Stimulated activated naive CD8-positive, alpha-beta T cell treated with anti-CD3 and anti-CD28 coated beads, Interleukin-15, amount 100 ng/mL, for 72 hours (primary cell): ENCODE measurements at regions not wholly inside any gene's neighbourhood (a gene's known extent, or its start where the extent isn't known, plus 50 kb on each side); places are given as distances from the start of the nearest gene placed in this dataset.

Source experiments
- ATAC-seq: fragments of 150-1000 bp; cut with Tn5 transposase; 2 replicates; pipeline ENCODE4 v1.10.0; 2021; ENCODE audit warnings: mild to moderate bottlenecking, moderate library complexity
- DNase-seq, 2 donors: peaks; one replicate each; pipeline ENCODE4 v3.0.0; 2021 to 2022
- H3K27ac Mint-ChIP-seq, 2 donors: one replicate each; pipeline ENCODE4 v1.8.0; 2022; ENCODE audit warnings: mild to moderate bottlenecking in 2 of 2, mixed read lengths in 2 of 2, moderate library complexity in 2 of 2
- H3K27me3 Mint-ChIP-seq: one replicate; pipeline ENCODE4 v1.8.0; 2022; ENCODE audit warnings: mixed read lengths
- H3K4me1 Mint-ChIP-seq: one replicate; pipeline ENCODE4 v1.8.0; 2022; ENCODE audit warnings: mild to moderate bottlenecking, mixed read lengths
- H3K4me3 Mint-ChIP-seq, 2 donors: one replicate each; pipeline ENCODE4 v1.8.0; 2022; ENCODE audit warnings: mild to moderate bottlenecking in 2 of 2, mixed read lengths in 2 of 2, moderate library complexity in 1 of 2
- H3K9me3 Mint-ChIP-seq, 2 donors: one replicate each; pipeline ENCODE4 v1.8.0; 2022; ENCODE audit warnings: mixed read lengths in 2 of 2

- H3K27ac Mint-ChIP-seq = no peak overlapping the region
- ATAC-seq (no peak), DNase-seq (no peak)
- H3K27me3 Mint-ChIP-seq = peaks cover 8% of the 10 kb centered on the region
- H3K4me3 Mint-ChIP-seq = no peak overlapping the region
- H3K9me3 Mint-ChIP-seq = no peaks in the 10 kb centered on the region
- no peaks in the 10 kb centered on the region for H3K4me1 Mint-ChIP-seq
Observed at GRCh38 chr2:226251661-226252060, 548.0 kb downstream of the IRS1 start.

DNA sequence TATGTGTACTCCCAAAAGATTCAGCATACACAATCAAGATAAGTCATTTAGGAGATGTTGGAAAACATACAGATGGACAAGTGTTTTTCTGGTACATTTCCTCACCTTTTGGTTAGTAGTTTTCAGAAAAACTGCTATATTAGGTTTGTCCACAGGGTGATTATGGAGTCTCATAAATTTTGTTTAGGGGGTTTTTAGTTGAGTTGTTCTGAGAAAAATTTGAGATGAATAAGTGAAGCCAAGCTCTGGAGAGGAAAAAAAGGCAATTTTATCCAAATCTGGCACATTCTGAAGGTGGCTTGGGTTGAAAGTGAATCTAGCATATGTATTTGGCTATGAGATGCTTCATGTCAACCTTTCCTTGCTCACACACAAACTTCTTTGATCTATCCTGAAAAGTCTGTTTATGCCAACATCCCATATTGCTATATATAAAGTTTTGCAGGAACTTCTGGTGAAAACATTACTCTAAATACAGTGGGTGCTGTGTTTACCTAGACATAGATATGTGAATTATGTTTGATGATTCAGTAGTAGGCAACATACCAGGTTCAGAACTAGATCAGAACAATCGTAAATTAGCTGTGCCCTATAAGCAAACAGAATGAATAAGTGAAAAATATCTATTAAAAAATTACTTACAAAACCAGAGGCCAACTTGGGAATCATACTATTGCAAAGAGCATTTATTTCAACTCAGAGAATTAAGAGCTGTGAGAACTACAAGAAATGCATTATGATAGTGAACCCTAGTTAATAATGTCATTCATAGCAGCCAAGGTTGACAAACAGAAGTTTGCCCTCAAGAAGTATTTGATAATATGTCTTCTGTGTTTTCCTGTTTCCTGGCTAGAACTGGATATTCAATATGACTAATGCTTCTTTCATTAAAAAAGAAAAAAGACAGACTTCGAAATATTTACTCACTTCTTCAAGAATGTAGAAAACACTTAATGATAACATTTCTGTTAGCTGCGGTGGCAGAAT is 552.0 kb downstream of the IRS1 start:
- no peak for ATAC-seq
- Mint-ChIP-seq H3K4me1 (no peaks in the 10 kb centered on the region), H3K9me3 (no peaks in the 10 kb centered on the region), H3K27me3 (peaks cover 8% of the 10 kb centered on the region), H3K4me3 (no peak overlapping the region), H3K27ac (no peak overlapping the region)
- no peak for DNase-seq

DNA sequence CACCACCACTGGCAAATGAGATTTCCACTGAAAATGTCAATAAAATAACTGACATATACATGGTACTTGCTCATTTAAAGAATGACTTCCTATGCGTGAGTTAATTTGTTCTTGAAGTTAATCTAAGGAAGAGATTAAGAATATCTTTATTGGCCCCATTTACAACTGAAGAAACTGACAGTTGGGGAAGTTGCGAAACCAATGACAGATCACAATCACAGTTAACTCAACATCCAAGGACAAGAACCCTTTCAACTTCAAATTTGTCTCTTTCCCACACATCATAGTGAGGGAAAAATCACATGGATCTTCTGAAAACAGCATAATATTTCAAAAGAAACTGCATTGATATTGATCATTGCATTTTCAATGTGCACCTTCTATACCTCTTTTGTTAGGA is 565.4 kb downstream of the IRS1 start:
- Mint-ChIP-seq H3K4me1 (no peaks in the 10 kb centered on the region), H3K4me3 (no peak overlapping the region), H3K27me3 (peaks cover 16% of the 10 kb centered on the region), H3K9me3 (no peaks in the 10 kb centered on the region), H3K27ac (no peak overlapping the region)
- DNase-seq (no peak), ATAC-seq (no peak)

DNA sequence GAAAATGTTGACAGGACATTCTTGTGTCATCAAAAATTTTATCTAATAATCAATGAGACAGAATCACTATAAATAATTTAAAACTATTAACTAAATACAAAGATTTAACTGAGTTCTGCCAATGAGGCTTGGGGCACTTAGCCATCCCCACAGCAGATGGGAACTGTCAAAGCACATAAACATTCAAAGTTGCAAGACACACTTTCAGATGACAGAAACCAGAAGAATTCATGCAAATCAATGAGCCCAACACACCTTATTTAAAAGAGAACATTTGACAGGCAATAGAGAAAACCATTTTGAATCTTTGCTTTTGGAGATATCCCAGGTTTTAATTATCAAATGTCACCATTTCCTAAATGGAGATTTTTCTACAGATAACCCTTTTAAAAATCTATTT is 566.2 kb downstream of the IRS1 start:
- DNase-seq = no peak
- no peak for ATAC-seq
- H3K4me3 Mint-ChIP-seq = no peak overlapping the region
- peaks cover 16% of the 10 kb centered on the region for H3K27me3 Mint-ChIP-seq
- H3K27ac Mint-ChIP-seq = no peak overlapping the region
- H3K4me1 Mint-ChIP-seq = no peaks in the 10 kb centered on the region
- H3K9me3 Mint-ChIP-seq = peaks cover 0 to under 1% of the 10 kb centered on the region in 2 donors

GRCh38 chr2:226228080-226228479 is 571.5 kb downstream of the IRS1 start:
- ATAC-seq = no peak
- Mint-ChIP-seq H3K27me3 (peaks cover 19% of the 10 kb centered on the region), H3K4me1 (no peaks in the 10 kb centered on the region), H3K9me3 (peaks cover 0 to 6% of the 10 kb centered on the region in 2 donors), H3K4me3 (no peak overlapping the region), H3K27ac (no peak overlapping the region)
- DNase-seq = no peak

DNA sequence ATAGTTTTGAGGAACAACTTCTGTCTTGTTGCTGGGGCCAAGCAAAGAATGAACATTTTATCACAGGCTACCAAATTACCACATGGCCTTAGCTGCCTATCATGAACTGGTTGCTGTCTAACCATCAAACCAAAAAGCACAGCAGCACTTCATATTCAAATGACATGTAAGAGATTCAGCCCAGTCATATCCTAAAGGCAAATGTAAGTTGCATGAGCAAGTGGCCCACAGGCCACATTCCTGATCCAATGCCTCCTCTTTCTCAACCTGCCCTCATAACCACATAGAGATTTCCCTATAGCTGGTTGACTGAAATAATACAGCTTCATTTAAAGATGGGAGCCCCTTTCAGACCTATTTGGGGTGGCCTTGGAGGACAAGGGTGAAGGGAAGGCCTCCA is 572.3 kb downstream of the IRS1 start:
- DNase-seq = no peak
- Mint-ChIP-seq H3K27me3 (peaks cover 22% of the 10 kb centered on the region), H3K9me3 (peaks cover 0 to 6% of the 10 kb centered on the region in 2 donors), H3K4me1 (no peaks in the 10 kb centered on the region), H3K4me3 (no peak overlapping the region), H3K27ac (no peak overlapping the region)
- no peak for ATAC-seq

DNA sequence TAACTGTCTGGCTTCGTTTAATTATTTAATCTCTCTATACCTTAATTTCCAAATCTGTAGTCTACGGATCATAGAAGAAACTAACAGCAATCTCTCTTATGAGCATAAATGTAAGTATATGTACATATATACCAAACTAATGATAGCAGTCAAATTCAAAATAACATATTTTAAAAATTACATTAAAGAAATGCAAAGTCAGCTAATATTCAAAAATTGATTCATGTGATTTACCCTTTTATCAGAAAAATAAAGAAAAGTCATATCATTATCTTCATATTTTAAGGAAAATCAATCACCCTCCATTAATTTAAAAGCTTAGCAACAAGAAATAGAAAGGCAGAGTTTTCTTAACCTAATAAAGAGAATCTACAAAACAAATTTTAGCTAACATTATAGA is 575.9 kb downstream of the IRS1 start:
- Mint-ChIP-seq H3K4me1 (no peaks in the 10 kb centered on the region), H3K9me3 (peaks cover 0 to 6% of the 10 kb centered on the region in 2 donors), H3K27me3 (peaks cover 7% of the 10 kb centered on the region), H3K4me3 (no peak overlapping the region), H3K27ac (no peak overlapping the region)
- no peak for ATAC-seq
- no peak for DNase-seq

- H3K4me1 Mint-ChIP-seq = no peaks in the 10 kb centered on the region
- no peak for ATAC-seq
Observed at GRCh38 chr2:226220511-226220910, 579.1 kb downstream of the IRS1 start.

DNA sequence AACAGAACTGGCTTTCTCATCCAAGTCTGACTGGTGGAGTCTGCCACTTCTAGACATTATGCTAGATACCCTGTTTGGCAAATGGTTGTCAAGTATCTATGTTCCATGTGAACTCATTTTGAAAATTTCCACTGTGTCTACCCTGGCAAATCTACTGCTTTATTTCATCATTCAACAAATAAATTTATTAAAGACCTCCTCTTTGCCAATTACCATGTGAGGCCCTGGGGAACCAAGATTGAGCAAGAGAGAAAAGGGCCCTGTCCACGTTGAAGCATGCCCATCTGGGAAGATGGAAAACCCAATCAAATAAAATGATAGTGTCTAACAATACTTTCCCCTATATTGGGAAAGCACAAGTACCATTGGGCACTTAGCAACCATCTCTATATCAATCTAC is 582.4 kb downstream of the IRS1 start:
- H3K4me1 Mint-ChIP-seq = no peaks in the 10 kb centered on the region
- DNase-seq (no peak), ATAC-seq (no peak)
- H3K9me3 Mint-ChIP-seq = no peaks in the 10 kb centered on the region
- no peak overlapping the region for H3K4me3 Mint-ChIP-seq
- no peaks in the 10 kb centered on the region for H3K27me3 Mint-ChIP-seq
- H3K27ac Mint-ChIP-seq = no peak overlapping the region

More at GRCh38 chr2:226220511-226220910, 579.1 kb downstream of the IRS1 start:
- Mint-ChIP-seq H3K27me3 (peaks cover 7% of the 10 kb centered on the region), H3K4me3 (no peak overlapping the region), H3K27ac (no peak overlapping the region), H3K9me3 (no peaks in the 10 kb centered on the region)
- no peak for DNase-seq

DNA sequence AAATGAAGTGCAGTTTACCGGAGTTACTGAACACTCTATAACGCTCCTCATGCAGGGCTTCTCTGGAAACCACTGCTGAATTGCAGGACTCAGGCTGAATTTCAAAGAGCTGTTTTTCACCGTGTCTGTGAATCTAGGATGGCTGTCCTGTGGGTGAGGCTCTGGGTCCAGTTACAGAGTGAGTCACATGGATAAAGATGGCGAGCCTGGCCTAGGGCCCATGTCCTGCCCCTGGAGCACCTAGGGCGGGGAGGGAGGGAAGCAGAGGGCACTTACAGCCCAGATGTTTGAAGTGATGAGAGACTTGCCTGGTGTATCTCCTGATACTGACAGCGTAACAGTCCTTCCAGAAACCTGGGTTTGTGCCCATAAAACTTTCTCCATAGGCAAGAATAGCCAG is 583.0 kb downstream of the IRS1 start:
- no peaks in the 10 kb centered on the region for H3K4me1 Mint-ChIP-seq
- H3K9me3 Mint-ChIP-seq = no peaks in the 10 kb centered on the region
- no peaks in the 10 kb centered on the region for H3K27me3 Mint-ChIP-seq
- H3K4me3 Mint-ChIP-seq = no peak overlapping the region
- ATAC-seq (no peak), DNase-seq (no peak)
- H3K27ac Mint-ChIP-seq = no peak overlapping the region

DNA sequence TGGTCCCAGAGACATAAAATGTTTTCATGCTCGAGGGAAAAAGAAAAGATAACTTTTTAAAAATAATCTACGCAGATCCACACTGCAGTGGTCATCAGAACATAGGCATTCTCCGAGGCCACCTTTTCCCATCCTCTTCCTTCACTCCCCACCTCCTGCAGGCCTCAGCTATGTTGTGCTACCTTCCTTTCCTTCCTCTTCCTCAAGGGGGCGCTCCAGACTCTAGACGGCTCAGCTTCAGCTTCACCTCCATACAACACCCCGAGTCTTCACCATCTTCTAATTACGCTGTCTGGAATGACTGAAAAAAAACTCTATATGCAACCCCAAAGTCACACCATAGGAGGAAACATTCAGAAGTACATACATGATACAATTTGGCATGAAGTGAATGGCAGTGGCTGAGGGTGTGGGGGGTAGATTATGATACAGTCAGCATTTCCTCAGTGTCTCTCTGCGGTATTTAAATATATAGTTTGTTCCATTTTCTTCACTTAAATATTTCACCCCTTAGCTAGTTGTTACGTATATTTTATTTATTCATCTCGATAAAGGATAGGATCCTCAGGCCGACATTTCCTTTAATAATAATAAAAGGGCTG is 583.6 kb downstream of the IRS1 start:
- H3K4me1 Mint-ChIP-seq = no peaks in the 10 kb centered on the region
- H3K9me3 Mint-ChIP-seq = no peaks in the 10 kb centered on the region
- no peaks in the 10 kb centered on the region for H3K27me3 Mint-ChIP-seq
- H3K4me3 Mint-ChIP-seq = no peak overlapping the region
- no peak overlapping the region for H3K27ac Mint-ChIP-seq
- DNase-seq (peak; percentile 57), ATAC-seq (peak; percentile 89)

DNA sequence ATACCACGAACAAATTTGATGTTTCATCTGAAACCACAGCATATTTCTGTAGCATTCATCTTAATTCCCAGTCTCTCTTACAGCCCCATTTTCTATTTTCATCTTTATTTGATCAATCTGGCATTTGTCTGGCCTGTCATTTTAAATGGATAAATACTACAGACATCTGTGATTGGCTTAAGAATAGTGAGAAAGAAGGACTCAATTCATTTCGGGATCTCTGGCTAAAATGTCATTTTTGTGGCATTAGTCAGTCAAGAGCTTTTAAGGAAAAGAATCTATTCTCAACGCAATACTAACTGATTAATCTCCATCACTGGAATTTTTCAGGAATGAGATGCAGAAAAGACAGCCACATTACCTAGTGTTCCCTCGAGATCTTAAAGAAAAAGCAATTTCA is 585.9 kb downstream of the IRS1 start:
- DNase-seq = no peak
- Mint-ChIP-seq H3K27ac (no peak overlapping the region), H3K4me3 (no peak overlapping the region), H3K9me3 (no peaks in the 10 kb centered on the region), H3K27me3 (no peaks in the 10 kb centered on the region), H3K4me1 (no peaks in the 10 kb centered on the region)
- no peak for ATAC-seq

- DNase-seq (no peak), ATAC-seq (no peak)
- no peak overlapping the region for H3K27ac Mint-ChIP-seq
- no peaks in the 10 kb centered on the region for H3K27me3 Mint-ChIP-seq
- H3K4me3 Mint-ChIP-seq = no peak overlapping the region
- no peaks in the 10 kb centered on the region for H3K9me3 Mint-ChIP-seq
- H3K4me1 Mint-ChIP-seq = no peaks in the 10 kb centered on the region
Observed at GRCh38 chr2:226211439-226211838, 588.2 kb downstream of the IRS1 start.

DNA sequence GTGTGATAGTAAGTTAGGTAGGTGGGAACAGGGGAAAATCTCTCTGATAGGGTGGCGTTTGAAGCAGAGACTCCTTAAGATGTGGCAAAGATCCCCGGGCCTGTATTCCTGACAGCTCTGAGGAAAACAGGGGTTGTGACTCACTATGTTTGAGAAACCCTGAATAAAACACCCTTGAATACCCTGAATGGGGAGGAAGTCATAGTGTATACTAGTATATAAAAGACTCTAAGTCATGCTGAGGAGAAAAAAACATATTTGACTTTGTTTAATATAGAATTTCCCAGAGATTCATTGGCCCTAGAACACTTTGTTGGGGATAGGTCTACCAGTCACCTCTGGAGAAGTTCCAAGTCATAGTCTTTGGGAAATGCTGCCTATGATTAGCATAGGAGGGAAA is 590.9 kb downstream of the IRS1 start:
- ATAC-seq (no peak), DNase-seq (no peak)
- Mint-ChIP-seq H3K4me1 (no peaks in the 10 kb centered on the region), H3K27ac (no peak overlapping the region), H3K9me3 (no peaks in the 10 kb centered on the region), H3K4me3 (no peak overlapping the region), H3K27me3 (no peaks in the 10 kb centered on the region)

DNA sequence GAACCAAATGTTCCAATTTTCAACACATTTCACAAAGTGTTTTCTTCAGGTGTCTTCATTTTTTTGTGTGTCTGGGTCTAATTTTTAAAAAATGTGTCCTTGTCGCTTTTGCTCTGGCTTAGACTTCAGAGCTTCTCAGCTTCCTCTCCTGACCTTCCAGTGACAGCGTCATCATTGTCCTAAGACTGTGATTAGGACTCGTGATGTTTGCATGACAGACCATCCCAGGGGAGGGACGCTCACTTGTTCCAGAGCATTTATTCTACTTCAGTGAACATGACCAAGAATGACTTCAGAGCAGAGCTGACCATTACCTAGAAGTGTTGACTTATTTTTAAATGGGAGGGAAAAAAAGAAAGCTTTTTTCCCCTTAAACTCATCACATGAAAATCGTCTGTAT is 591.9 kb downstream of the IRS1 start:
- ATAC-seq (no peak), DNase-seq (no peak)
- H3K4me3 Mint-ChIP-seq = no peak overlapping the region
- no peaks in the 10 kb centered on the region for H3K27me3 Mint-ChIP-seq
- no peaks in the 10 kb centered on the region for H3K9me3 Mint-ChIP-seq
- H3K4me1 Mint-ChIP-seq = no peaks in the 10 kb centered on the region
- no peak overlapping the region for H3K27ac Mint-ChIP-seq

DNA sequence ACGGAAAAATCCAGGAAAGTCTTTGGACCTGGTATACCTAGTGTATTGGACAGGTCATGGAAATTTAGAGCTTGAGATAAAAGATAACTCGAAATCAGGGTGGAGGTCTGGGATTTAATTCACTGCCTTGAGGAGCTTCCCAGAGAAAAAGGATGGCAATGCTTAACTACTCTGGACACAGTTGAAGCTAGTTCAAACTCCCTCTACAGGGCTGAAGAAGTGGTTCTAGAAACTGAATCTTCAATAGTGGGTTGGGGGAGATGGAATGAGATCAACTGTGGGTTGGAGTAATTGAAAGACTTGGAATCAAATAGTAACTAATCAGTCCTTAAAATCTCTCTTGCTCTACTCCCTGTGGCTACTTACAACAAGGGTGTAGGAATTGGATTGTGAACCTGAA is 600.1 kb downstream of the IRS1 start:
- ATAC-seq = no peak
- H3K27me3 Mint-ChIP-seq = no peaks in the 10 kb centered on the region
- H3K4me1 Mint-ChIP-seq = no peaks in the 10 kb centered on the region
- no peak overlapping the region for H3K4me3 Mint-ChIP-seq
- H3K9me3 Mint-ChIP-seq = no peaks in the 10 kb centered on the region
- DNase-seq = no peak
- no peak overlapping the region for H3K27ac Mint-ChIP-seq
